ENCODE measurements at regions not wholly inside any gene's neighbourhood (a gene's known extent, or its start where the extent isn't known, plus 50 kb on each side); places are given as distances from the start of the nearest gene placed in this dataset.

DNA sequence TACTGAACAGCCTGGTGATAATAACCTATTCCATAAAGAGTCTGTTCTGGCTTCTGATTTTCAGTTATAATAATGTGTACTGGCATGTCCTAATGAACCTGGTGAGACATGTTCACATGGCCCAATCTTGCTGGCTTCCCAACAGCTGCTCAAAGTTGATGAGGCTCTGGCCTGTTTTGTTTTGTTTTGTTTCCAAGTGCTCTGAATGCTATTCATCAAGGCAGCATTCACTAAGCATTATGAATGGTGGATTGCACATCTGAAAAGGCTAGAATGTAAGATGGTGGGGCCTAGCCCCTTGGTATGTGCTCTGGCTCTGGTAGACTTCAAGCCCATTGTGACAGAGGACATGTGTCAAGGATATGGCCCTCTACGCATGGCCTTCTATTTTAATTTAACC is 388.5 kb downstream of the PSAT1 start:
- TF ChIP-seq, protein P1, sequence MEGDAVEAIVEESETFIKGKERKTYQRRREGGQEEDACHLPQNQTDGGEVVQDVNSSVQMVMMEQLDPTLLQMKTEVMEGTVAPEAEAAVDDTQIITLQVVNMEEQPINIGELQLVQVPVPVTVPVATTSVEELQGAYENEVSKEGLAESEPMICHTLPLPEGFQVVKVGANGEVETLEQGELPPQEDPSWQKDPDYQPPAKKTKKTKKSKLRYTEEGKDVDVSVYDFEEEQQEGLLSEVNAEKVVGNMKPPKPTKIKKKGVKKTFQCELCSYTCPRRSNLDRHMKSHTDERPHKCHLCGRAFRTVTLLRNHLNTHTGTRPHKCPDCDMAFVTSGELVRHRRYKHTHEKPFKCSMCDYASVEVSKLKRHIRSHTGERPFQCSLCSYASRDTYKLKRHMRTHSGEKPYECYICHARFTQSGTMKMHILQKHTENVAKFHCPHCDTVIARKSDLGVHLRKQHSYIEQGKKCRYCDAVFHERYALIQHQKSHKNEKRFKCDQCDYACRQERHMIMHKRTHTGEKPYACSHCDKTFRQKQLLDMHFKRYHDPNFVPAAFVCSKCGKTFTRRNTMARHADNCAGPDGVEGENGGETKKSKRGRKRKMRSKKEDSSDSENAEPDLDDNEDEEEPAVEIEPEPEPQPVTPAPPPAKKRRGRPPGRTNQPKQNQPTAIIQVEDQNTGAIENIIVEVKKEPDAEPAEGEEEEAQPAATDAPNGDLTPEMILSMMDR (conservative IDR thresholded peaks at IDR 0.05 in 1 of 2, IDR thresholded peaks at IDR 0.05 in 1 of 2; ENCODE audit: low read depth in 1 of 2, low read length in 2 of 2): no peak
- no peak for TF ChIP-seq EZH2 (IDR thresholded peaks at IDR 0.05; ENCODE audit: low read length, missing control alignments)
